Medulla oblongata (tissue), 1 donor: ENCODE measurements at regions not wholly inside any gene's neighbourhood (a gene's known extent, or its start where the extent isn't known, plus 50 kb on each side); places are given as distances from the start of the nearest gene placed in this dataset.
"Not testable (repeated sequence)": the region's sequence is repeated elsewhere in the genome, so short reads cannot be mapped to it uniquely, and the experiment has no call there.

Experiments used
- DNase-seq: peaks from one replicate; pipeline ENCODE4 v3.0.0-alpha.2; 2015; ENCODE audit errors: extremely low spot score

GRCh38 chr14:22255017-22255950 lies 333.7 kb downstream of the DAD1 start:
- DNase-seq: peak; percentile 69

DNA sequence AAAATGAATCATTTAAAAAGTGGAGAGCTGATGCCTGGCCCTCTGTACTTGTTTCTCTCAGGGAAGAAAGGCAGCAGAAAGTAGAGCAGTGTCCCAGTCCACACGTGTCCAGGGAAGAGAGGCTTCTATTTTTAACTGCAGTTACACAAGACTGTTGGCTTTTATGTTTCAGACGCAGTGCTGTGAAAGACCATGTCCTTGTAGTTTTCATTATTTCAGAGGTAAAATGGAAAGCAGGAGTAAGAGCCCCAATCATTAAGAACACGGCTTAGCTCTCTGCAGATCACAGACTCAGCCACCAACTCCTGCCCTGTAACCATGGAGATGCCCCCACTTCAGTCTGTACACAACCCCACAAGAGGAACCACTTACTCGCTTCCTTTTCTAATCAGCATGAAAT lies 336.3 kb downstream of the DAD1 start:
- DNase-seq: peak; percentile 51

GRCh38 chr14:22251090-22251489 lies 337.9 kb downstream of the DAD1 start:
- no peak for DNase-seq

GRCh38 chr14:22249770-22250169 lies 339.3 kb downstream of the DAD1 start:
- DNase-seq: no peak

- no peak for DNase-seq
Measured at GRCh38 chr14:22243971-22244581, 344.9 kb downstream of the DAD1 start.

- not testable (repeated sequence) for DNase-seq
Measured at GRCh38 chr14:22238320-22238719, 350.7 kb downstream of the DAD1 start.

GRCh38 chr14:22233377-22233776 lies 355.6 kb downstream of the DAD1 start:
- no peak for DNase-seq

DNA sequence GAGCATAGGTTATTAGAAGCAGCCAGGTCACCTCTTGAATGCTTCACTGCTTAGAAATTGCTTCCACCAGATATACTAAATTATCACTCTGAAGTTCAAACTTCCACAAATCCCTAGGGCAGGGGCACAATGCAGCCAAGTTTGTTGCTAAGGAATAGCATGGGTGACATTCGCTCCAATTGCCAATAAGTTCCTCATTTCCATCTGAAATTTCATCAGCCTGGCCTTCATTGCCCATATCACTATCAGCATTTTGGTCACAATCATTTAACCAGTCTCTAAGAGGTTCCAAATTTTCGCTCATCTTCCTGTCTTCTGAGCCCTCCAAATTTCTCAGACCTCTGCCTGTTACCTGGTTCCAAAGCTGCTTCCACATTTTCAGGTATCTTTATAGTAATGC lies 356.1 kb downstream of the DAD1 start:
- no peak for DNase-seq

GRCh38 chr14:22232486-22232885 lies 356.5 kb downstream of the DAD1 start:
- DNase-seq: no peak

DNA sequence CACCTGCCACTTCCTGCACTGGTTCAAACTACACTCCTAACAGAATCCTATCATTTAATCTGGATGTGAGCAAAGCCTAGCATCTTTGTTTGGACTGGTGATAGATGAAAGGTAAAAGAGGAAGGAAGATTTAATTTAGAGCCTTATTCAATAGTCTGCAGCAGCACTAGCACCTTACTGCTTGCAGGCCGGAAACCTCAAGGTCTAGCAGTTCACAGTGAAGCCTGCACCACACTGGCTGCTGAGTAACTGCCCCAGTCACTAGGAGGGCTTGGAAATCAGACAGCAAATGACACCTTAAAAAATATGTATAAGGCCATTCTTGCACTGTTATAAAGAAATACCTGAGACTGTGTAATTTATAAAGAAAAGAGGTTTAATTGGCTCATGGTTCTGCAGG lies 358.0 kb downstream of the DAD1 start:
- DNase-seq: no peak

- DNase-seq: no peak
Measured at GRCh38 chr14:22230517-22230916, 358.5 kb downstream of the DAD1 start.

DNA sequence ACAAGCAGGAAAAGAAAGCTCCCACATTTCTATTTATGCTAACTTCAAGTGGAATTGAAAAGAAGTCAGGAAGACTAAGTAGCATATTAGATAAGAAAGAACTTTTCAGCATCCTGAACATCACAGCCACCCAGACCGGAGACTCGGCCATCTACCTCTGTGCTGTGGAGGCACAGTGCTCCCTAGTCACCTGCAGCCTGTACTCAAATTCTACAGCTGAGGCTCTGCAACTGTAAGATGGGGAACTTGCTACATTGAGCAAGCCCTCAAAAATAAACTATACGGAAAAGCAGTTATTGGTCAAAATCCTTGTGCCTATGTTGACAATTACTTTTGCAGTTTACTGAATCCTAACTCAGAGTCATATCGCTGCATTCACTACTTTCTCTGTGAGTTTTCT lies 361.9 kb downstream of the DAD1 start:
- no peak for DNase-seq

DNA sequence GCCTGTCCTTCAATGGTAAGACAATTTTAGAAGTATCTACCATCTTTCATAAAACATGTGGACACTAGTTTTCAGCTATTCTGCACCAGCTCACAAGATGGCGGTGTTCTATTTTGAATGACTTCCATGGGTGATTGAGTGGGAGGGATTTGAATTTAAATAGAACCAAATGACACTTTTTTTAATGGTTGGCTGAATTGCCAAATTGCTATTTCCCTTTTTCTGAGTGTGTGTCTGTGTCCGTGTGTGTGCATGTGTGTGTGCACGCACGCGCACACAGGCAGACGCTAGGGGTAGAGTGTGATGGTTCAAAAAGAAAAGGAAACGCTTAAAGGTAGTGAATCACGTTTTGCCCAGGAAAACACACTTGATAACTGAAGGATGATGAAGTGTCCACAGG lies 362.6 kb downstream of the DAD1 start:
- DNase-seq: no peak

DNA sequence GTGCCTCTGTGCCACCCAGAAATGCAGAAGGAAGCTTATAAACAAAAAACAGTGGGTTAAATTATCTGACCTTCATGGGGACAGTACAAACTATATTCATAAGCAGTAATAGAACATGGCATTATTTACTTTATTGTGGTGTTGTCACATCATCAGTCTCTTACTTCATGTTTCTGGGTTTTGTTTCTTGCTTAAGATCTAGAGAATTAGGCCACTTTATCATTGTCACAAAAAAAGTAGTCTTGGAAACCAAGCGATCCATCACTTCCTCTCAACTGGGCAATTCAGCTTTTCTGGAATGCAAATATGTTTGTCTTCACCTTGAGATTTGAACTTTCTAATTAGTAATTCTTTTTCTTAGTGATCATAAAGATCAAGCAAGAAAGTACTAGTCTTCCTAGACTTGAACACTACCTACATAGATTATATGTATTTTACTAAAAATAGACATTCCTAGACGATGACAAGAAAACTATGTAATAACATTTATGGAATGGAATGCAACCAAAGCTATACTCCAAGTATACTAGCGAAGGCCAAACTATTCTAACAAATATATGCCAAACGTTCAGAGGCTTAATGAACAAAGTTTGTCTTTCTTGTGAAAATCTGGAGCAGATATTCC lies 363.4 kb downstream of the DAD1 start:
- no peak for DNase-seq

DNA sequence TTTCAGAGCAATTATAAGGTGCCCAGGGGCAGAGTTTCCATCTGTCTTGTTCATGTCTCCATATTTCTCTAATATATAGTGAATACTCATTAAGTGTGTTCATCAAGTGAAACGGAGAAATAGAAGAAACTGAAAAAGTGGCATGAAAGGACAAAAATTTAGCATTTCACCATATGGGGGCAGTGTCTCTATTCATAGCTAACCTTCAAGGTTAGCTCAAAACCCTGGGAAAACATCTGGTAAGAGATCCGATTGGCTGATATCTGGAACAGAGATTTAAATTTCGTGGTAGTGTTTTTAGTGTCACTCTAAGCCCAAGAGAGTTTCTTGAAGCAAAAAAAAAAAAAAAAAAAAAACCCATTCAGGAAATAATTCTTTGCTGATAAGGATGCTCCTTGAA lies 367.5 kb downstream of the DAD1 start:
- no peak for DNase-seq

DNA sequence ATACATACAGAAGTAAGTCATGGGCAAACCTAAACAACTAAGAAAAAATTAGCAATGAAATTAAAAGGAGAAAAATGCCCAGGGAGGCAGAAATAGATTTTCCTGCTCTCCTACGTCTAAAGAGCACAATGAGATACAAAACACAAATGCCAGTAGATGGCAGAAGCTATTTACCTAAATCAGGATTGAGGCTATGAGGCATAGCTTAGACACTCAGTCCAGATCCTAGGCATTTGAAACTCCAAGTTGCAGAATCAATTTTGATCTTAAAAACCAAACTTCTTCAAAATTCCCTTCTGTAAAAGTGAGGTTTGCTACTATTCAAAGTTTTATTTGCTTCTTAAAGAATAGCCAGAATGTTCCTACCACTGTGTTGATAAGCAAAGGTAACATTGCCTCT lies 368.6 kb downstream of the DAD1 start:
- DNase-seq: no peak

GRCh38 chr14:22218728-22219127 lies 370.3 kb downstream of the DAD1 start:
- DNase-seq: no peak

- no peak for DNase-seq
Measured at GRCh38 chr14:22213120-22213519, 375.9 kb downstream of the DAD1 start.

- no peak for DNase-seq
Measured at GRCh38 chr14:22210906-22211305, 378.1 kb downstream of the DAD1 start.

GRCh38 chr14:22210026-22210425 lies 379.0 kb downstream of the DAD1 start:
- DNase-seq: no peak

DNA sequence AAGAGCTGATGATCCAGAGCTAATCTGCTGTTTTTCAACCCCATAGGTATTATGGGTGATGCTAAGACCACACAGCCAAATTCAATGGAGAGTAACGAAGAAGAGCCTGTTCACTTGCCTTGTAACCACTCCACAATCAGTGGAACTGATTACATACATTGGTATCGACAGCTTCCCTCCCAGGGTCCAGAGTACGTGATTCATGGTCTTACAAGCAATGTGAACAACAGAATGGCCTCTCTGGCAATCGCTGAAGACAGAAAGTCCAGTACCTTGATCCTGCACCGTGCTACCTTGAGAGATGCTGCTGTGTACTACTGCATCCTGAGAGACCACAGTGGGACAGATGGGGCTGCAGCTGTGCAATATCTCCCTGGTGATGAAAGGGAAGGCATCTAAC lies 386.0 kb downstream of the DAD1 start:
- DNase-seq: no peak

DNA sequence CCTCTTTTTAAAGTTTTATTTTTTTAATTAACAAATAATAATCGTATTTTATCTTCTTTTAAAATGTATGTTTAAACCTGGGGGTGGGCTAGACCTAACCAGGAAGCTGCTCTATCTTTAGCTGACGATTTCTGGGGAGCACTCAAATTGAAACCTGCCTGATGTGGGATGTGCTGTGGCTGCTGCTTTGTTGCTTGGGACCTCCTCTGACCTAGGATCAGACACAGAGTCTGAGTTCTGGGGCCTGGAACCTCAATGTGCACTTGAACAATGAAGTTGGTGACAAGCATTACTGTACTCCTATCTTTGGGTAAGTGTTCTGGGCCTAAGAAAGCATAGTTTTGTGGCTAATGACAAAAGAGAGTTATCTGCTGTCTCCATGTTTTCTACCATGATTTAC lies 386.7 kb downstream of the DAD1 start:
- DNase-seq: no peak
